Body of pancreas (tissue), 4 donors: ENCODE measurements at regions not wholly inside any gene's neighbourhood (a gene's known extent, or its start where the extent isn't known, plus 50 kb on each side); places are given as distances from the start of the nearest gene placed in this dataset.

ENCODE experiments used
- CTCF ChIP-seq, 7 experiments: fragments of 450-650 bp in 4 of 7; fragments of 200-600 bp in 3 of 7; sonication (generic) in 3 of 7; IDR thresholded peaks; one replicate each; pipeline ENCODE4 v1.5.1; 2016 to 2019; ENCODE audit warnings: antibody characterized with exemption in 7 of 7
- POLR2A ChIP-seq, 3 donors: fragments of 450-650 bp; IDR thresholded peaks; one replicate each; pipeline ENCODE4 v1.6.1; 2016; ENCODE audit warnings: antibody characterized with exemption in 3 of 3, mild to moderate bottlenecking in 2 of 3

GRCh38 chr2:7655629-7656028, 738.4 kb downstream of the RNF144A start:
- TF ChIP-seq CTCF (IDR thresholded peaks at IDR 0.05), result no peak
- TF ChIP-seq POLR2A (IDR thresholded peaks at IDR 0.05), result no peak
